Lower leg skin (tissue), 4 donors: ENCODE measurements at regions not wholly inside any gene's neighbourhood (a gene's known extent, or its start where the extent isn't known, plus 50 kb on each side); places are given as distances from the start of the nearest gene placed in this dataset.

Source experiments
- DNase-seq, 2 donors: peaks; one replicate each; pipeline ENCODE4 v3.0.0-alpha.2; 2019; ENCODE audit warnings: low spot score in 2 of 2
- H3K4me3 ChIP-seq: fragments of 200-600 bp; sonication (generic); 2 replicates; pipeline ENCODE4 v1.5.1; 2017; ENCODE audit warnings: mild to moderate bottlenecking, low read depth; ENCODE audit not compliant: poor library complexity, severe bottlenecking
- CTCF ChIP-seq, 3 donors: fragments of 450-650 bp; IDR thresholded peaks; one replicate each; pipeline ENCODE4 v1.5.1; 2016; ENCODE audit warnings: antibody characterized with exemption in 3 of 3, mild to moderate bottlenecking in 3 of 3, moderate library complexity in 2 of 3
- POLR2A ChIP-seq, 2 donors: fragments of 450-650 bp; IDR thresholded peaks; one replicate each; pipeline ENCODE4 v1.6.1; 2016 to 2017; ENCODE audit warnings: antibody characterized with exemption in 2 of 2, mild to moderate bottlenecking in 1 of 2, moderate library complexity in 1 of 2
- WGBS, 2 donors: methylation state at CpG; one replicate each; pipeline ENCODE4 v1.1.5; 2018; 5-methylcytosine and 5-hydroxymethylcytosine counted together
- intact Hi-C: fragments of 100-400 bp; cut with DNase I; formaldehyde crosslinking; loops from one replicate; pipeline ENCODE4 v1.15.0; 2023; ENCODE audit warnings: low total_unique reads

- no peak overlapping the region for H3K4me3 ChIP-seq
- intact Hi-C loops: no loop called here
- no peak for DNase-seq
- TF ChIP-seq POLR2A (IDR thresholded peaks at IDR 0.05): no peak
- TF ChIP-seq CTCF (IDR thresholded peaks at IDR 0.05): no peak
- WGBS, 2 donors: 74 to 84% methylated on average over 2 of the region's 2 CpGs
Observed at GRCh38 chr9:87390361-87390760, 107.3 kb upstream of the DAPK1 start.

GRCh38 chr9:87392086-87392485, 105.6 kb upstream of the DAPK1 start:
- no peak for TF ChIP-seq POLR2A (IDR thresholded peaks at IDR 0.05)
- DNase-seq: no peak
- intact Hi-C loops: no loop called here
- no peak overlapping the region for H3K4me3 ChIP-seq
- WGBS, 2 donors: 68 to 74% methylated on average over 2 of the region's 2 CpGs

GRCh38 chr9:87393706-87394230, 103.9 kb upstream of the DAPK1 start:
- DNase-seq: no peak
- H3K4me3 ChIP-seq: no peak overlapping the region
- whole genome bisulfite sequencing, 2 donors: 46 to 62% methylated on average over 4 of the region's 4 CpGs
- no peak for TF ChIP-seq CTCF (IDR thresholded peaks at IDR 0.05)
- TF ChIP-seq POLR2A (IDR thresholded peaks at IDR 0.05): no peak
- intact Hi-C loops: no loop called here

- no peak for DNase-seq
- intact Hi-C loops: no loop called here
- no peak for TF ChIP-seq POLR2A (IDR thresholded peaks at IDR 0.05)
- TF ChIP-seq CTCF (IDR thresholded peaks at IDR 0.05): no peak
- H3K4me3 ChIP-seq: no peak overlapping the region
- 71 to 72% methylated on average over 11 of the region's 11 CpGs for WGBS, 2 donors
Observed at GRCh38 chr9:87395804-87396479, 101.7 kb upstream of the DAPK1 start.

- no peak overlapping the region for H3K4me3 ChIP-seq
- no peak for DNase-seq
- 88 to 92% methylated on average over 7 of the region's 7 CpGs for WGBS, 2 donors
- intact Hi-C loops: no loop called here
- TF ChIP-seq CTCF (IDR thresholded peaks at IDR 0.05) (no peak), POLR2A (IDR thresholded peaks at IDR 0.05) (no peak)
Observed at GRCh38 chr9:87401681-87402080, 96.0 kb upstream of the DAPK1 start.

- intact Hi-C loops: no loop called here
- TF ChIP-seq CTCF (IDR thresholded peaks at IDR 0.05) (no peak), POLR2A (IDR thresholded peaks at IDR 0.05) (no peak)
- 94 to 97% methylated on average over 3 of the region's 3 CpGs for WGBS, 2 donors
- H3K4me3 ChIP-seq: no peak overlapping the region
- DNase-seq: no peak
Observed at GRCh38 chr9:87402537-87402936, 95.1 kb upstream of the DAPK1 start.
